GM12878 (cell line): ENCODE measurements at regions not wholly inside any gene's neighbourhood (a gene's known extent, or its start where the extent isn't known, plus 50 kb on each side); places are given as distances from the start of the nearest gene placed in this dataset.
A peak's percentile ranks its signal among the peaks of the same experiment; 100 is the strongest.

ENCODE experiments used
- ATAC-seq: fragments of 200-7000 bp; cut with Tn5 transposase; 3 replicates; pipeline ENCODE4 v1.9.1; 2020; ENCODE audit warnings: mild to moderate bottlenecking, moderate library complexity
- BruUV-seq: library from RNA; stranded (reverse); fragments of 400-500 nt; replicated peaks from 2 replicates; lab custom pipeline; 2021; lab: Mats Ljungman, UMichigan
- CTCF ChIA-PET: fragments of 300-600 bp; sonication (Branson Sonifier 250); formaldehyde crosslinking; extraction: SDS; loops from one replicate; lab custom pipeline; 2021; ENCODE audit warnings: inconsistent platforms; lab: Yijun Ruan, JAX
- POLR2A ChIA-PET: fragments of 350-600 bp; formaldehyde crosslinking; extraction: SDS; loops from one replicate; lab custom pipeline; 2021; ENCODE audit warnings: inconsistent platforms; lab: Charles Lee
- RAD21 ChIA-PET: fragments of 300-600 bp; sonication (Branson Sonifier 250); formaldehyde crosslinking; loops from one replicate; lab custom pipeline; 2023; ENCODE audit warnings: antibody characterized with exemption; ENCODE audit not compliant: unreplicated experiment; lab: Charles Lee
- SMC1A ChIA-PET: fragments of 300-600 bp; sonication (Branson Sonifier 250); formaldehyde crosslinking; loops from one replicate; lab custom pipeline; 2023; ENCODE audit not compliant: unreplicated experiment, uncharacterized antibody; lab: Charles Lee
- DNase-seq: peaks from one replicate; pipeline ENCODE4 v3.0.0-alpha.2; 2011; ENCODE audit warnings: low read depth, low spot score
- FAIRE-seq: peaks from 3 replicates; lab custom pipeline; 2011; peaks lifted over from hg19 to GRCh38; lab: Jason Lieb, UNC
- H2AFZ ChIP-seq: 2 replicates; pipeline ENCODE4 v1.6.0; 2011; ENCODE audit warnings: low read depth, low read length, control low read depth; ENCODE audit not compliant: control insufficient read depth
- H3K27ac ChIP-seq: 2 replicates; pipeline ENCODE4 v1.5.1; 2011; ENCODE audit warnings: control low read depth; ENCODE audit not compliant: control insufficient read depth, insufficient read depth
- H3K27me3 ChIP-seq, 2 experiments: replicated peaks in 1 of 2; 2 replicates each; pipeline versions ENCODE4 v1.6.0 to v1.6.1; 2011; ENCODE audit warnings: low read length in 1 of 2; ENCODE audit not compliant: control insufficient read depth in 2 of 2, insufficient read depth in 2 of 2
- H3K36me3 ChIP-seq, 2 experiments: 2 replicates each; pipeline ENCODE4 v1.5.1; 2011; ENCODE audit warnings: low read length in 1 of 2; ENCODE audit not compliant: control insufficient read depth in 2 of 2, insufficient read depth in 2 of 2
- H3K4me1 ChIP-seq: 2 replicates; pipeline ENCODE4 v1.6.1; 2011; ENCODE audit warnings: mild to moderate bottlenecking, low read length, moderate library complexity, mixed read lengths; ENCODE audit not compliant: control insufficient read depth, insufficient read depth
- H3K4me2 ChIP-seq: 2 replicates; pipeline ENCODE4 v1.6.0; 2011; ENCODE audit warnings: control low read depth; ENCODE audit not compliant: control insufficient read depth, insufficient read depth
- H3K4me3 ChIP-seq: fragments of 200-600 bp; sonication (generic); 2 replicates; pipeline ENCODE4 v1.5.1; 2016
- H3K79me2 ChIP-seq: 2 replicates; pipeline ENCODE4 v1.6.0; 2011; ENCODE audit warnings: low read length; ENCODE audit not compliant: control insufficient read depth, insufficient read depth
- H3K9ac ChIP-seq: 2 replicates; pipeline ENCODE4 v1.8.0; 2011; ENCODE audit warnings: low read length, control low read depth, mixed read lengths; ENCODE audit not compliant: control insufficient read depth, insufficient read depth
- H3K9me3 ChIP-seq: replicated peaks from 3 replicates; pipeline ENCODE4 v1.5.1; 2011; ENCODE audit warnings: mild to moderate bottlenecking, low read length; ENCODE audit not compliant: control insufficient read depth, insufficient read depth
- H4K20me1 ChIP-seq: 2 replicates; pipeline ENCODE4 v1.6.0; 2011; ENCODE audit not compliant: control insufficient read depth, insufficient read depth
- CBX5 ChIP-seq: sonication (generic); IDR thresholded peaks from 2 replicates; pipeline ENCODE4 v1.6.1; 2016; ENCODE audit warnings: low read depth, moderate library complexity, mild to moderate bottlenecking, inconsistent platforms
- DPF2 ChIP-seq: fragments of 450-650 bp; IDR thresholded peaks from 2 replicates; pipeline ENCODE4 v1.6.1; 2017; ENCODE audit warnings: mild to moderate bottlenecking
- ETV6 ChIP-seq, 2 experiments: fragments of 450-650 bp in 1 of 2; IDR thresholded peaks in 1 of 2; conservative IDR thresholded peaks in 1 of 2; 2 replicates each; pipeline ENCODE4 v1.6.1; 2014; ENCODE audit warnings: antibody characterized with exemption in 1 of 2, borderline replicate concordance in 1 of 2, low read depth in 1 of 2, mild to moderate bottlenecking in 1 of 2, moderate library complexity in 1 of 2
- MEF2A ChIP-seq: IDR thresholded peaks from 2 replicates; pipeline ENCODE4 v1.6.1; 2011; ENCODE audit warnings: low read depth, mild to moderate bottlenecking, low read length, moderate library complexity; ENCODE audit not compliant: insufficient read depth
- MEF2B ChIP-seq: fragments of 450-650 bp; IDR thresholded peaks from 2 replicates; pipeline ENCODE4 v1.6.1; 2018; ENCODE audit warnings: mild to moderate bottlenecking, moderate library complexity; ENCODE audit not compliant: partially characterized antibody, poor library complexity, severe bottlenecking
- MLLT1 ChIP-seq: fragments of 450-650 bp; IDR thresholded peaks from 2 replicates; pipeline ENCODE4 v1.6.1; 2016; ENCODE audit warnings: mild to moderate bottlenecking
- POLR2A ChIP-seq: IDR thresholded peaks from 2 replicates; pipeline ENCODE4 v1.6.1; 2011; ENCODE audit warnings: low read depth, mild to moderate bottlenecking, low read length
- PRDM15 ChIP-seq: fragments of 450-650 bp; formaldehyde crosslinking; IDR thresholded peaks from 2 replicates; pipeline ENCODE4 v1.4.0; 2020; ENCODE audit warnings: mild to moderate bottlenecking, moderate library complexity
- RELB ChIP-seq: fragments of 450-650 bp; IDR thresholded peaks from 2 replicates; pipeline ENCODE4 v1.6.1; 2017; ENCODE audit warnings: low read depth, mild to moderate bottlenecking, moderate library complexity
- SMAD1 ChIP-seq: fragments of 450-650 bp; IDR thresholded peaks from 2 replicates; pipeline ENCODE4 v1.6.1; 2018; ENCODE audit warnings: mild to moderate bottlenecking, low read depth; ENCODE audit not compliant: partially characterized antibody
- SP1 ChIP-seq: IDR thresholded peaks from one replicate; pipeline ENCODE4 v1.6.1; 2011; ENCODE audit warnings: low read depth, low read length
- ZSCAN29 ChIP-seq: fragments of 450-650 bp; IDR thresholded peaks from 2 replicates; pipeline ENCODE4 v1.6.1; 2017; ENCODE audit warnings: mild to moderate bottlenecking, moderate library complexity
- WGBS: methylation state at CpG from one replicate; pipeline ENCODE4 v1.1.6; 2016; ENCODE audit warnings: low lambda C conversion rate; ENCODE audit not compliant: insufficient replicate concordance, insufficient coverage; ENCODE audit errors: missing lambda C conversion rate; 5-methylcytosine and 5-hydroxymethylcytosine counted together
- in situ Hi-C: fragments of 300-500 bp; cut with MboI; formaldehyde crosslinking; loops from 9 replicates; pipeline ENCODE4 v1.14.3; 2018; ENCODE audit warnings: mixed read lengths
- intact Hi-C: fragments of 100-400 bp; cut with micrococcal nuclease; formaldehyde crosslinking; loops from one replicate; pipeline ENCODE4 v1.14.2; 2022; ENCODE audit not compliant: unreplicated experiment

- CTCF ChIA-PET: interaction anchor here (0.7 to 6.3 kb wide), 9 partner anchors 17 to 216 kb away, joined by 3 to 51 read pairs (median 3); no protein-coding TSS in a partner anchor
- ATAC-seq: no peak
- H3K4me2 ChIP-seq: 0 out of 2 replicates have a peak overlapping the region, but pooled peaks have one; percentile 29
- no peaks in the 10 kb centered on the region for H3K9me3 ChIP-seq
- POLR2A ChIA-PET: interaction anchor here (0.7 to 1.4 kb wide), 5 partner anchors 14 to 49 kb away, joined by 3 to 7 read pairs (median 4); no protein-coding TSS in a partner anchor
- TSS peak; percentile 42 for BruUV-seq
- no peak for TF ChIP-seq MEF2A
- peak; percentile 89 for TF ChIP-seq MLLT1
- no peak for TF ChIP-seq ZSCAN29
- no peak for TF ChIP-seq DPF2
- no peak for TF ChIP-seq POLR2A
- no peak for TF ChIP-seq CBX5
- TF ChIP-seq SP1: no peak
- TF ChIP-seq SMAD1: no peak
- no peak for TF ChIP-seq PRDM15 (CRISPR knock-in tag)
- TF ChIP-seq MEF2B: no peak
- TF ChIP-seq ETV6 (conservative IDR thresholded peaks at IDR 0.05 in 1 of 2, IDR thresholded peaks at IDR 0.05 in 1 of 2; ENCODE audit: borderline replicate concordance in 1 of 2, low read depth in 1 of 2): peak in 1 of 2 experiments; percentile 98; a peak in 2 of 4 replicates
- no peak for TF ChIP-seq RELB
- TF ChIP-seq, all 136 proteins: peak for 2
- peaks cover 33% of the 10 kb centered on the region for H3K79me2 ChIP-seq
- peaks cover 7% of the 10 kb centered on the region; the same call in 1 of the 2 replicates for H3K4me1 ChIP-seq
- H3K27me3 ChIP-seq: no peaks in the 10 kb centered on the region
- no peak overlapping the region for H3K27ac ChIP-seq
- SMC1A ChIA-PET: interaction anchor here (1.1 to 8.8 kb wide), 10 partner anchors 9 to 57 kb away, joined by 3 to 60 read pairs (median 5); no protein-coding TSS in a partner anchor
- H3K36me3 ChIP-seq: no peaks in the 10 kb centered on the region
- FAIRE-seq: no peak
- no peak for DNase-seq
- no peaks in the 10 kb centered on the region for H4K20me1 ChIP-seq
- H2AFZ ChIP-seq: no peak overlapping the region
- H3K4me3 ChIP-seq: no peak overlapping the region; the same call in 1 of the 2 replicates
- H3K9ac ChIP-seq: no peak overlapping the region
- intact Hi-C loops (loop anchor here (5.0 kb wide), 1 partner anchor 117 kb away; no protein-coding TSS in a partner anchor), in situ Hi-C loops (no loop called here)
- WGBS: 73% methylated on average over 10 of the region's 10 CpGs
- RAD21 ChIA-PET: interaction anchor here (0.9 to 7.9 kb wide), 6 partner anchors 36 to 118 kb away, joined by 3 to 67 read pairs (median 4); no protein-coding TSS in a partner anchor
These were observed 69.7 kb upstream of the GRAMD1B start for GRCh38 chr11:123360267-123360936.
